ENCODE measurements at regions not wholly inside any gene's neighbourhood (a gene's known extent, or its start where the extent isn't known, plus 50 kb on each side); places are given as distances from the start of the nearest gene placed in this dataset.

DNA sequence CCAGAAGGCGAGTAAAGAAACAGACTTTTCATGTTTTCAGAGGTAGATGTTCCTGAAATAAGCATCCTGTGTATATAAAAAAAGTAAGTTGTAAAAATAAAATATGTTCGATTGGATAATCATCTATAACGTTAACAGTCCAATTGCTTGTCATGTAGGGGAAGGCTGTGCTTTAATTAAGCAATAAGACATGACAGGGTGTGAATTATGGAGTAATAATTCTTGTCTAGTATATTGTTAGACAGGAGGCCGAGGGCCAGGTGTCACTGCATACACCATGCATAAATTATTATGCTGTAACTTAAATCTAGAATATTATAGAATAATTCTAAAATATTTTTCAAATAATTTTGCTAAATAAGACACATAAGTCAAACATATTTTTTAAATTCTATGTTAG lies 494.6 kb upstream of the TENM3 start:
- DNase-seq (ENCODE audit: low read depth), result no peak

- no peak for DNase-seq (ENCODE audit: low read depth)
These were observed 490.7 kb upstream of the TENM3 start for GRCh38 chr4:181752516-181752915.

DNA sequence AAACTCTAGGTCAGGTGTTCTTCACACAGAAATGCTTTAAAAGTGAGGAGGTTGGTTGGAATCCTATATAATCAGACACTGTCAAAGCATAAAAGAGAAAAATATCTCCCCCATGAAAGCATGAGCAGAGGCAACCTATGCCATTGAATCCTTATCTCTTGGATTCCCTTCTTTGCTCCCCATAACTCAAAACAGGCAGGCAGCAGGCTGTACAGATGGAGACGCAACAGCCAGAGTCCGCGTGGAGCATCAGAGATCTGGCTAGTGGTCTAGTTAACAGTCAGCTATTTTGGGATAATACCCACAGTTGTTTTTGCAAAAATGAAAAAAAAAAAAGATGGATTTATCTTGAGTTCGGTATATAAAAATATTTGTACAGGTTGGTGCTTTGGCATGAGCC lies 490.0 kb upstream of the TENM3 start:
- DNase-seq (ENCODE audit: low read depth), result no peak

DNA sequence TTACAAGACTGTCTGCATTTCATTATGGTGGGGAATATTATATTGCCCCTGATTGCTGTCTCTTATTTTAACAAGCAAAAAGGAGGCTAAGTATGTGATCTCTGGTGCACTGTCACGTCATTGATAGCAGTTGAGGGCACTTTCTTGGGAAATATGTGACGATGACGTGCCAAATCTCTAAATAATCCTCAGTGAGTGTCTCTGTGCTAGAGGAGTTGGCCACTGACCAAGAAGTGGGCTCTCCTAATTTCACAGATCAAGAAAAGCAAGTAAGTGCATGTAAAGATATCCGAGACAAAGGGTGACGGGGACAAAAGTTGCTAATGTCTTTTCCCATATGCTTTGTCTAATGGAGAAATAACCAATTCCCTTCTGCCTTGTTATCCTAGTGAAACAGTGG lies 487.4 kb upstream of the TENM3 start:
- no peak for DNase-seq (ENCODE audit: low read depth)

GRCh38 chr4:181756451-181757095 lies 486.6 kb upstream of the TENM3 start:
- DNase-seq (ENCODE audit: low read depth), result no peak

- DNase-seq (ENCODE audit: low read depth), result no peak
These were observed 486.1 kb upstream of the TENM3 start for GRCh38 chr4:181757098-181757497.

- no peak for DNase-seq (ENCODE audit: low read depth)
These were observed 485.1 kb upstream of the TENM3 start for GRCh38 chr4:181757910-181758660.

DNA sequence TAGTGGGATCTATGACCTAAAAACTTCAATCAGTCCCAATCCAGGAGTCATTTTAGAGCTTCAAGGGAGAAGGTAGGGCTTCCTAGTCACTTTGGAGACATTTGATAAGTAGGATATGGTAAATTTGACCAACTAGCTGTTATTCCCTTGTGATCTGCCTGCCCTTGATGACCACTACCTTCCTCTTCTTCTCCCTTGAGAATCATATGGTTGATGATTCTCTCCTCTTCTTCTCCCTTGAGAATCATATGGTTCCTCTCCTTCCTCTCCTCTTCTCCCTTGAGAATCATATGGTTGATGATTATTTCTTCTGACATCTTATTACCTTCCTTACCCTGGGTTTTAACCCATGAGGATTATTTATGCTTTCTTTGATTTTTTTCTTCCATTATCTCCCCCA lies 482.6 kb upstream of the TENM3 start:
- DNase-seq (ENCODE audit: low read depth), result no peak

DNA sequence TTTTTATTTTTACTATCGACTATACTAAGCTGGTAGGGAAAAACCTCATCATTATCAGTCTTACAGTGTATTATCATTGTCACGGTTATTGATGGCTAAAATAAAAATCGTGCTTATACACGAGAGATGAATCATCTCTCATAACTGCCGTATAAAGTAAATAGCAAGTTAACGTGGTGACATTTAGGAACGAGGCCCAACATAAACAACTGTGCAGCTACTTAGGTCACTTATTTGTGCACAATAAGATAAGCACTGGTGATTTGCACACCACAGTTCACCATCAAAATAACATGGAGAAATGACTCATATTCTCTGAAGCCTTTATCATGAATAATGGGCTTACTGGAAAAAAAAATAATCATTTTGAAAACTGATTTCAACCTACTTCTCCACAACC lies 482.0 kb upstream of the TENM3 start:
- no peak for DNase-seq (ENCODE audit: low read depth)

DNA sequence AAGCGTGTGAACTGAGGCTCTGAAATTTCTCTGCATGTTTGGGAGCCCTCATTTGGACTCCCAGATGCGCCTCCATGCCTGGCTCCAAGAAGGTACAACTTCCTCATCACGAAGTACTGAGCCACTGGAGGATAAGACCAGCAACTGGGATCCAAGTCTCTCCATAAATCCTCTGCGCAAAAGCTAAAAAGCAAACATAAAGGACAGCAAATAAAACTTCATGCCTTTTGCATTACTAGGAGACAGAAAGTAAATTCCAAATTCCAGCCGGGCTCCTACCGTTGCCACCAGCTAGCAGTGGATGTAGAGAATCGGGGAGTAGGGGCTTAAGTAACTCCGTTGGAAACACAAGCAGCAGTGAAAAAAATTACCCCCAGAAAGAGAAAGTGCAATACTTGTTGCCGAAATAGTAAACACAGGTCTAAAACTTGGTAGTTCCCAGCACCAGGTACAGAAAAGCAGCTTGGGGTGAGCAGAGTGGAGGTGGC lies 477.1 kb upstream of the TENM3 start:
- DNase-seq (ENCODE audit: low read depth), result no peak

- DNase-seq (ENCODE audit: low read depth), result no peak
These were observed 472.2 kb upstream of the TENM3 start for GRCh38 chr4:181770971-181771370.

- no peak for DNase-seq (ENCODE audit: low read depth)
These were observed 467.9 kb upstream of the TENM3 start for GRCh38 chr4:181775298-181775697.

GRCh38 chr4:181776264-181777054 lies 466.7 kb upstream of the TENM3 start:
- no peak for DNase-seq (ENCODE audit: low read depth)

DNA sequence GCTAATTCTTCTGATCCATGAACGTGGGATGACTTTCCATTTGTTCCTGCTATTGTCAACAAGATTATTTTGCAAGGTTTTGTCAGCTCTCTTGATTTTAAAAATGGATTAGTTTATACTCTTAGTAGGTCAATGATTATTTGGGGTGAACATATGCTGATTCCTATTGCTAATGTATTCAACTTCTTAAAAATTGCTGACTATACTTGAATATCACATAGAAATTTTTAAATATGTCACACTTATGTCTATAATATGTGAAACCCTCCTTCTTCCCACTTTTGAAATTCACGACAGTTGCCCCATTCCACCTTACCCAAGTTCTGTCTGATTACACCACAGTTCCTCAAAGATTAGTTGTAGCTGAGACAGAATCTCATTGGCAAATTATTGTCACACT lies 465.7 kb upstream of the TENM3 start:
- no peak for DNase-seq (ENCODE audit: low read depth)

DNA sequence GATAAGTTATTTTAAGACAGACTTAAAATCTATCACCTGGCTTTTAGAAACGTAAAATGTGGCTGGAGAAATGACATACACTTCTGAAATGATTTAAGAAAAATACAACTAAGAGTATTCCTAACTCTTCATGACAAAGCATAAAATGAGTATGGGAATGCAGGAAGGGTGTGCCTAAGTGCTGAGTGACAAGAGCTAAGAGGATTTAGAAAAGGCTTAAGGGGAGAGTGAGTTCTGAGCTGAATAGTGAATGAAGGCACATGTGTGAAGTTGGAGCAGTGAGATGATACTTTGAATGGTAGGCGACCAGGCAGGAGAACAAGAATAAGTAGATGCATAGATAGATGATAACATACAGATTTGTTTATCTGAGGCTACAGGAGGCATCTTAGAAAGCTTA lies 458.3 kb upstream of the TENM3 start:
- DNase-seq (ENCODE audit: low read depth), result no peak

DNA sequence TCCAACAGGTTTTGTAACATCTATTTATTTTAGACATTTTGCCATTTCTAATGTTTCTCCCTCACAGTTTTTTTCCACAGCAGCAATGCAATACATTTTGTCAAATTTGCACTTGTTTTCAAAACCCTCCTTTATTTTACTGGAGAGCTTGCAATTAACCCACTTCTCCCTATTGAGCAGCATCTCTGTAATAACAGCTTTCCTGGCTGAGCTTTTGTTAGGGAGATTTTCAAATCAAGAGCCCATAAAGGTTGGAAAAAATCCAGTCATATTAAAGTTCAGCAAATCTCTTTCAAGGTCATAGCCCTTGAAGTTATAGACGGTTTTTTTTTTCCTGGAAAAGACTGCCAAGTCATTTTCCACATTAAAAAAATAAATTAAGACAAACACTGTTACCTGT lies 450.6 kb upstream of the TENM3 start:
- DNase-seq (ENCODE audit: low read depth), result no peak

DNA sequence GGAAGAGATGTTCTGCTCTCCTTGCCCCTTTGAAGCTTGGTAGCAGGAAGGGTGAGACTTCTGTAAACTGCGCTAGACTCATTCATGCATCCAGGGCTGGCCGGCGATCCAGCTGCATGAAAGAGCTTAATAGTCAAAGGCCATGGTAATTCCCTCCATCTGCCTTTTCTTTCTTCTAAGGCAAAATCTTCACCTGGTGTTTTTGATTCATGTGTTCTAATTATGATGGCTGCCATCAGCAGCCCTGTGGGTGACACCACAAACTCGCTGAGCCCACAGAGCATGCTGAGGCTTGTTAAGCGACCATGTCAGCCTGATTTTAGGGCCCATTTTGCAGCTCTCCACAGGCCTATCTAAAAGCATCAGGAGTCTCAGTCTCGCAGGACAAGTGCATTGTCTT lies 450.1 kb upstream of the TENM3 start:
- DNase-seq (ENCODE audit: low read depth), result no peak

- DNase-seq (ENCODE audit: low read depth), result no peak
These were observed 446.7 kb upstream of the TENM3 start for GRCh38 chr4:181796502-181796901.

GRCh38 chr4:181798536-181798935 lies 444.7 kb upstream of the TENM3 start:
- DNase-seq (ENCODE audit: low read depth), result no peak

- no peak for DNase-seq (ENCODE audit: low read depth)
These were observed 443.6 kb upstream of the TENM3 start for GRCh38 chr4:181799561-181800069.

DNA sequence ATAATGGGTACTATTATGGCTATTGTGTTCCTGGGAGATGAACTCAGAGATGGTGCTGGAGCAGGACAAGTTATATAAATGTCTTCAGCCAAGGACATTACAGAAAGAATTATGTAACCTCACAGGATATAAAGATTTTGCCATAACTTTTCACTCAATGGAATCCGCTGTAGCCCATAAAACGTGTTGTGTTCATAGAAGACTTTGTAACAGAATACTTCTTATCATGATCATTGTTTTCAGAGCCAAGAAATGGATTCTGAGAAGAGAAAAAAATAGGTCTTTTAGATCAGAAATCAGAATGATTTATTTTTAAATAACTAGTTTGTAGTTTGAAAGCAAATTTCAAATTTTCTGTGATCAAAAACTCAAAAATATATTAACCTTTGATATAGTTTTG lies 441.0 kb upstream of the TENM3 start:
- no peak for DNase-seq (ENCODE audit: low read depth)

DNA sequence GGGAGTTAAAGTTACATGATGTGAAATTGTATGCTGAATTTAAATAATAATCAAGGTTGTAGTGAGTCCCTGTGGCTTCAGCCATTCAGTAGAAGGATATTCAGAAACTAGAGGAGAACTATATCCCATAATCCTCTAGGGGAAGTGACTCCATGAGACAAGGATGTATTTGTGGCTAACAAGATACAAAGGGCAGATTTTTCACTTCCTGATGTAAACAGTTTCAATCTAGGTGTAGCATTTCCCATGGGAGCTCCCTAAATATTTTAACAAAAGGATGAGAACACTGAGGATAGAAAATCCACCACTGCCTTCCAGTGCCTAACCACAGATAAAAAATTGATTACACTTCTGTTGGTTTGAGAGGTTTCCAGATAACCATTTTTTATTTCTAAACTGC lies 435.4 kb upstream of the TENM3 start:
- DNase-seq (ENCODE audit: low read depth), result no peak

DNA sequence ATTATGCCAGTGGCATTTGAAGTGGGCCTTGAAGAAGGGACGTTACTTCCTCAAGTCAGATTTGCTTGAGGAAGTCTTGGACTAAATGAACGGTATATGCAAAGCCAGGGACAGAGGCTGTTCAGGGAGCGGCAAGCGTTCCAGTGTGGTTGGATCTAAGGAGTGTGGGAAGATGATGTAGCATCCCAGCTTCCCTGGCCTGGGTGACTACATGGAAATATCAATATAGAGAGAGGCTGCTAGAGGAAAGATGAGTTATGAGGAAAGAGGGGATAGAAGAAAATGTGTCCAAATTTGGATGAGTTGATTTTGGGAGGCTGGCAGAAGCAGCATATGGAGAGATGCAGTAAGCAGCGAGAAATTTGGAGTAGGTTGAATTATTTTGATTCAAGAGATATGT lies 432.5 kb upstream of the TENM3 start:
- no peak for DNase-seq (ENCODE audit: low read depth)

Data from CMK (cell line).